Heart right ventricle (tissue), 16 donors: ENCODE measurements at regions not wholly inside any gene's neighbourhood (a gene's known extent, or its start where the extent isn't known, plus 50 kb on each side); places are given as distances from the start of the nearest gene placed in this dataset.
A peak's percentile ranks its signal among the peaks of the same experiment; 100 is the strongest.

ENCODE experiments used
- ATAC-seq, 8 donors: fragments of 200-7000 bp; cut with Tn5 transposase; one replicate each; pipeline ENCODE4 v1.9.1; 2020; ENCODE audit warnings: mild to moderate bottlenecking in 8 of 8, moderate library complexity in 8 of 8, moderate number of reproducible peaks in 1 of 8
- DNase-seq, 2 donors: peaks; one replicate each; pipeline ENCODE4 v3.0.0-alpha.2; 2020
- H3K27ac ChIP-seq, 10 donors: fragments of 200-600 bp; sonication (generic) in 2 of 10; one replicate each; pipeline versions ENCODE4 v1.5.0 to v1.8.0; 2020 to 2022; ENCODE audit warnings: mild to moderate bottlenecking in 3 of 10
- H3K27me3 ChIP-seq, 7 donors: fragments of 200-600 bp; one replicate each; pipeline ENCODE4 v1.8.0; 2021 to 2022; ENCODE audit warnings: mild to moderate bottlenecking in 2 of 7
- H3K36me3 ChIP-seq, 9 donors: fragments of 200-600 bp; sonication (generic) in 1 of 9; one replicate each; pipeline versions ENCODE4 v1.5.0 to v1.8.0; 2020 to 2022; ENCODE audit warnings: mild to moderate bottlenecking in 2 of 9
- H3K4me1 ChIP-seq, 9 donors: fragments of 200-600 bp; sonication (generic) in 1 of 9; one replicate each; pipeline versions ENCODE4 v1.5.0 to v1.8.0; 2020 to 2022; ENCODE audit warnings: mild to moderate bottlenecking in 4 of 9
- H3K4me3 ChIP-seq, 10 donors: fragments of 200-600 bp; sonication (generic) in 2 of 10; one replicate each; pipeline versions ENCODE4 v1.5.0 to v1.8.0; 2020 to 2022; ENCODE audit warnings: mild to moderate bottlenecking in 7 of 10, moderate library complexity in 2 of 10
- H3K9me3 ChIP-seq, 11 donors: fragments of 200-600 bp in 10 of 11; sonication (generic) in 2 of 11; one replicate each; pipeline versions ENCODE4 v1.5.0 to v1.8.0; 2013 to 2022; ENCODE audit warnings: mild to moderate bottlenecking in 2 of 11, control low read depth in 1 of 11, moderate library complexity in 1 of 11
- WGBS, 2 donors: extraction: QIAGEN DNeasy Blood & Tissue Kit; methylation state at CpG; one replicate each; pipeline ENCODE4 v1.1.7; 2013; ENCODE audit warnings: inconsistent platforms in 1 of 2; 5-methylcytosine and 5-hydroxymethylcytosine counted together
- intact Hi-C, 10 donors: fragments of 100-400 bp; cut with DNase I; formaldehyde crosslinking; loops; one replicate each; pipeline versions ENCODE4 v1.11.1 to v1.14.2; 2022
- TF ChIP-seq, protein P1 (sequence below), 9 donors: fragments of 200-600 bp; sonication (generic) in 2 of 9; IDR thresholded peaks; one replicate each; pipeline versions ENCODE4 v1.5.0 to v1.8.0; 2021 to 2022; ENCODE audit warnings: antibody characterized with exemption in 9 of 9, mild to moderate bottlenecking in 5 of 9, moderate library complexity in 1 of 9
- donor health status: Arrhythmogenic right ventricular cardiomyopathy.
- donor health status: ischemic (EF 13 %, LVEDD 7.1; RV severe dilation, severe dysfunction).
- donor health status: healthy with polysubstance abuse.
- donor health status: DM: no; HTN: yes; CAD: no.
- donor health status: DM: no; HTN: no; CAD: no.
- donor health status: ischemic (EF 25% LVEDD 6.9; RV normal size, moderate dysfunction).
- donor health status: ischemic (EF 25% LVEDD 5.7; RV mildly dilated, moderate dysfunction).
- donor health status: healthy.
- donor health status: DM: yes; HTN: yes; CAD: no.
- donor health status: Ischemic cardiomyopathy.
- donor health status: ischemic (EF 35%, LVEDD 5.7; RV mildly dilated, moderate dysfunction).
- donor health status: nonischemic (EF 11% LVEDD 7.7; RV severe dilation, severe dysfunction).
- donor health status: DM: yes; HTN: yes; CAD: no.
- donor health status: PGD.
- donor health status: ischemic (EF 29% LVEDD 5.4; RV normal size, mild dysfunction).
- donor health status: nonischemic (EF 23%, LVEDD 6.1; RV moderate dilation, normal function).

GRCh38 chr1:163509114-163509513, 187.4 kb downstream of the NUF2 start:
- WGBS, 2 donors: 71 to 80% methylated on average over 2 of the region's 2 CpGs
- TF ChIP-seq, protein P1, sequence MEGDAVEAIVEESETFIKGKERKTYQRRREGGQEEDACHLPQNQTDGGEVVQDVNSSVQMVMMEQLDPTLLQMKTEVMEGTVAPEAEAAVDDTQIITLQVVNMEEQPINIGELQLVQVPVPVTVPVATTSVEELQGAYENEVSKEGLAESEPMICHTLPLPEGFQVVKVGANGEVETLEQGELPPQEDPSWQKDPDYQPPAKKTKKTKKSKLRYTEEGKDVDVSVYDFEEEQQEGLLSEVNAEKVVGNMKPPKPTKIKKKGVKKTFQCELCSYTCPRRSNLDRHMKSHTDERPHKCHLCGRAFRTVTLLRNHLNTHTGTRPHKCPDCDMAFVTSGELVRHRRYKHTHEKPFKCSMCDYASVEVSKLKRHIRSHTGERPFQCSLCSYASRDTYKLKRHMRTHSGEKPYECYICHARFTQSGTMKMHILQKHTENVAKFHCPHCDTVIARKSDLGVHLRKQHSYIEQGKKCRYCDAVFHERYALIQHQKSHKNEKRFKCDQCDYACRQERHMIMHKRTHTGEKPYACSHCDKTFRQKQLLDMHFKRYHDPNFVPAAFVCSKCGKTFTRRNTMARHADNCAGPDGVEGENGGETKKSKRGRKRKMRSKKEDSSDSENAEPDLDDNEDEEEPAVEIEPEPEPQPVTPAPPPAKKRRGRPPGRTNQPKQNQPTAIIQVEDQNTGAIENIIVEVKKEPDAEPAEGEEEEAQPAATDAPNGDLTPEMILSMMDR (IDR thresholded peaks at IDR 0.05): no peak
- no peaks in the 10 kb centered on the region for H3K4me1 ChIP-seq
- peaks cover 0 to 5% (median 0%) of the 10 kb centered on the region in 11 donors for H3K9me3 ChIP-seq
- H3K27me3 ChIP-seq: peaks cover 0 to 8% (median 0%) of the 10 kb centered on the region in 7 donors
- DNase-seq: no peak
- H3K4me3 ChIP-seq: no peak overlapping the region
- intact Hi-C loops: no loop called here
- ATAC-seq: no peak
- no peaks in the 10 kb centered on the region for H3K36me3 ChIP-seq
- no peak overlapping the region for H3K27ac ChIP-seq

DNA sequence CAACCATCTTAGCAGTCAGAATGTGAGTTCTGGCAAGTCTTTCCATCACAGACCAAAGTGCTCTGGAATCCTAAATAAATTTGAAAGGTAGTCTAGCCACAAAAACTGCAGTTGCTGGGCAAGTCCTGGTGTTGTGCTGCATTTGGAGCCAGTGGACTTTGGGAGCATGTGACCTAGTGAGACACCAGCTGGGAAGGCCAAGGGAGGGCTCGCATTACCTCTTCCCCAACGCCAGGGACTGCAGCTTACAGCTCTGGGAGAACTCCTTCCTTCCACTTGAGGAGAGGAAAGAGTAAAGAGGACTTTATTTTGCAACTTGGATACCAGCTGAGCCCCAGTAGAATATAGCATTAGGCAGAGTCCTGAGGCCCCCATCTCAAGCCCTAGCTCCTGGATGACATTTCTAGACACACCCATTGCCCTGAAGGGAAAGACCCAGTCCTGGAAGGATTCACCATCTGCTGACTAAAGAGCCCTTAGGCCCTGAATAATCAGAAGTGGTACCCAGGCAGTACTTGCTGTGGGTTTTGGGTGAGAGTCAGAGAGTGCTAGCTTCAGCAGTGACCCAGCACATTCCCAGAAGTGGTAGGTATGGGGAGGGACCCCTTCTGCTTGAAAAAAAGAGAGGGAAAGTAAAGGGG, 190.7 kb downstream of the NUF2 start:
- Histone ChIP-seq H3K9me3 (peaks cover 0 to 10% (median 0%) of the 10 kb centered on the region in 11 donors), H3K36me3 (no peaks in the 10 kb centered on the region), H3K27me3 (no peaks in the 10 kb centered on the region), H3K27ac (no peak overlapping the region), H3K4me1 (no peaks in the 10 kb centered on the region), H3K4me3 (no peak overlapping the region)
- 70 to 74% methylated on average over 2 of the region's 2 CpGs for WGBS, 2 donors
- TF ChIP-seq, protein P1 (IDR thresholded peaks at IDR 0.05): no peak
- ATAC-seq: no peak
- intact Hi-C loops: no loop called here
- DNase-seq: no peak

GRCh38 chr1:163523375-163524029, 201.7 kb downstream of the NUF2 start:
- Histone ChIP-seq H3K4me1 (no peaks in the 10 kb centered on the region), H3K4me3 (no peak overlapping the region), H3K9me3 (peaks cover 0 to 11% (median 4%) of the 10 kb centered on the region in 11 donors), H3K27ac (no peak overlapping the region), H3K27me3 (no peaks in the 10 kb centered on the region), H3K36me3 (no peaks in the 10 kb centered on the region)
- DNase-seq (no peak), ATAC-seq (no peak)
- 81 to 84% methylated on average over 7 of the region's 7 CpGs for WGBS, 2 donors
- TF ChIP-seq, protein P1 (IDR thresholded peaks at IDR 0.05): no peak
- intact Hi-C loops: loop anchor here in 3 of 10 donors (5.0 to 10.0 kb wide), 3 partner anchors 109 to 1549 kb away; no protein-coding TSS in a partner anchor

- no peak for ATAC-seq
- intact Hi-C loops: loop anchor here in 3 of 10 donors (10.0 kb wide), 2 partner anchors 114 to 124 kb away; no protein-coding TSS in a partner anchor
- WGBS, 2 donors: 41 to 43% methylated on average over 2 of the region's 2 CpGs
Measured at GRCh38 chr1:163528710-163529348, 207.1 kb downstream of the NUF2 start.

More at GRCh38 chr1:163528710-163529348, 207.1 kb downstream of the NUF2 start:
- H3K36me3 ChIP-seq: no peaks in the 10 kb centered on the region
- no peak overlapping the region for H3K4me3 ChIP-seq
- H3K27me3 ChIP-seq: no peaks in the 10 kb centered on the region
- H3K9me3 ChIP-seq: peaks cover 0 to 6% (median 0%) of the 10 kb centered on the region in 11 donors
- H3K4me1 ChIP-seq: no peaks in the 10 kb centered on the region
- no peak overlapping the region for H3K27ac ChIP-seq
- TF ChIP-seq, protein P1 (IDR thresholded peaks at IDR 0.05): peak in 8 of 9 donors; percentile 30 to 70 (median 58)
- peak in 1 of 2 donors; percentile 7 for DNase-seq
